GM23338 (cell line): ENCODE measurements at regions not wholly inside any gene's neighbourhood (a gene's known extent, or its start where the extent isn't known, plus 50 kb on each side); places are given as distances from the start of the nearest gene placed in this dataset.

Experiments used
- ATAC-seq: fragments of 200-7000 bp; cut with Tn5 transposase; 3 replicates; pipeline ENCODE4 v1.9.1; 2020
- DNase-seq: peaks from one replicate; pipeline ENCODE4 v3.0.0-alpha.2; 2015; ENCODE audit warnings: low spot score
- H2AFZ ChIP-seq: fragments of 200-600 bp; sonication (generic); 2 replicates; pipeline ENCODE4 v1.8.0; 2016; ENCODE audit warnings: antibody characterized with exemption, mild to moderate bottlenecking, moderate library complexity
- H3F3A ChIP-seq: fragments of 200-600 bp; sonication (generic); replicated peaks from 2 replicates; pipeline ENCODE4 v1.8.0; 2017; ENCODE audit warnings: antibody characterized with exemption, mixed run types, low read depth
- H3K27ac ChIP-seq: fragments of 200-600 bp; sonication (generic); 2 replicates; pipeline ENCODE4 v1.6.1; 2016; ENCODE audit warnings: low read depth
- H3K27me3 ChIP-seq: fragments of 200-600 bp; sonication (generic); 2 replicates; pipeline ENCODE4 v1.8.0; 2016; ENCODE audit warnings: mild to moderate bottlenecking, mixed run types, moderate library complexity; ENCODE audit not compliant: insufficient read depth
- H3K36me3 ChIP-seq: fragments of 200-600 bp; sonication (generic); 2 replicates; pipeline ENCODE4 v1.8.0; 2016; ENCODE audit warnings: mild to moderate bottlenecking; ENCODE audit not compliant: insufficient read depth
- H3K4me1 ChIP-seq: fragments of 200-600 bp; sonication (generic); 2 replicates; pipeline ENCODE4 v1.8.0; 2016; ENCODE audit warnings: mild to moderate bottlenecking, moderate library complexity; ENCODE audit not compliant: insufficient read depth
- H3K4me2 ChIP-seq: fragments of 200-600 bp; sonication (generic); 2 replicates; pipeline ENCODE4 v1.7.1; 2017; ENCODE audit warnings: mixed run types
- H3K4me3 ChIP-seq: fragments of 200-600 bp; sonication (generic); 2 replicates; pipeline ENCODE4 v1.6.1; 2016; ENCODE audit warnings: mixed run types
- H3K79me2 ChIP-seq: fragments of 200-600 bp; sonication (generic); replicated peaks from 2 replicates; pipeline ENCODE4 v1.8.0; 2017; ENCODE audit warnings: mild to moderate bottlenecking; ENCODE audit not compliant: insufficient read depth
- H3K9me2 ChIP-seq: fragments of 200-600 bp; sonication (generic); 2 replicates; pipeline ENCODE4 v1.8.0; 2017; ENCODE audit not compliant: insufficient read depth
- H4K20me1 ChIP-seq: fragments of 200-600 bp; sonication (generic); replicated peaks from 2 replicates; pipeline ENCODE4 v1.8.0; 2017; ENCODE audit warnings: mild to moderate bottlenecking; ENCODE audit not compliant: insufficient read depth
- H3K27ac Mint-ChIP-seq: 2 replicates; pipeline ENCODE4 v1.8.0; 2020; ENCODE audit warnings: inconsistent platforms, mild to moderate bottlenecking, moderate library complexity, mixed read lengths
- H3K27me3 Mint-ChIP-seq: 3 replicates; pipeline ENCODE4 v1.8.0; 2022; ENCODE audit warnings: low read depth, mild to moderate bottlenecking, moderate library complexity, mixed read lengths, inconsistent platforms; ENCODE audit not compliant: insufficient read depth, poor library complexity
- H3K36me3 Mint-ChIP-seq: 3 replicates; pipeline ENCODE4 v1.8.0; 2021; ENCODE audit warnings: low read depth, mild to moderate bottlenecking, inconsistent platforms, moderate library complexity, mixed read lengths
- H3K4me1 Mint-ChIP-seq: 3 replicates; pipeline ENCODE4 v1.8.0; 2020; ENCODE audit warnings: mild to moderate bottlenecking, inconsistent platforms, mixed read lengths
- H3K4me3 Mint-ChIP-seq: 3 replicates; pipeline ENCODE4 v1.8.0; 2021; ENCODE audit warnings: moderate library complexity, mild to moderate bottlenecking, inconsistent platforms, mixed read lengths
- H3K9me3 Mint-ChIP-seq: 3 replicates; pipeline ENCODE4 v1.8.0; 2020; ENCODE audit warnings: moderate library complexity, mild to moderate bottlenecking, inconsistent platforms, mixed read lengths
- CTCF ChIP-seq, 2 experiments: fragments of 200-600 bp in 1 of 2; sonication (generic) in 1 of 2; conservative IDR thresholded peaks; 2 replicates each; pipeline versions ENCODE4 v1.5.1 to v1.6.1; 2016 to 2017; ENCODE audit warnings: antibody characterized with exemption in 2 of 2, low read depth in 2 of 2, mild to moderate bottlenecking in 2 of 2, moderate library complexity in 1 of 2
- ETS1 ChIP-seq: IDR thresholded peaks from 2 replicates; pipeline ENCODE4 v1.6.1; 2016; ENCODE audit warnings: antibody characterized with exemption
- EZH2phosphoT487 ChIP-seq: fragments of 200-600 bp; sonication (generic); IDR thresholded peaks from one replicate; pipeline ENCODE4 v1.8.1; 2018; ENCODE audit warnings: antibody characterized with exemption; ENCODE audit not compliant: unreplicated experiment
- JUNB ChIP-seq: IDR thresholded peaks from one replicate; pipeline ENCODE4 v1.6.1; 2016; ENCODE audit warnings: antibody characterized with exemption; ENCODE audit not compliant: unreplicated experiment
- POLR2AphosphoS5 ChIP-seq: IDR thresholded peaks from 2 replicates; pipeline ENCODE4 v1.6.1; 2016; ENCODE audit warnings: antibody characterized with exemption, low read depth
- STAT1 ChIP-seq: IDR thresholded peaks from one replicate; pipeline ENCODE4 v1.6.1; 2016; ENCODE audit warnings: antibody characterized with exemption; ENCODE audit not compliant: unreplicated experiment
- ZNF462 ChIP-seq: fragments of 250-450 bp; sonication (Bioruptor Pico); IDR thresholded peaks from 2 replicates; pipeline ENCODE4 v1.5.0; 2020; ENCODE audit warnings: mild to moderate bottlenecking, moderate library complexity

GRCh38 chr6:91079969-91080368 lies 493.1 kb upstream of the MAP3K7 start:
- Histone ChIP-seq H2AFZ (no peak overlapping the region), H3K4me2 (no peak overlapping the region), H3F3A (no peaks in the 10 kb centered on the region), H3K4me1 (peaks cover 12% of the 10 kb centered on the region), H3K9me2 (no peaks in the 10 kb centered on the region), H3K4me3 (no peak overlapping the region), H3K27me3 (no peaks in the 10 kb centered on the region), H3K79me2 (no peaks in the 10 kb centered on the region), H3K36me3 (no peaks in the 10 kb centered on the region), H4K20me1 (no peaks in the 10 kb centered on the region), H3K27ac (no peak overlapping the region)
- no peaks in the 10 kb centered on the region for H3K36me3 Mint-ChIP-seq
- H3K27me3 Mint-ChIP-seq = peaks cover 2% of the 10 kb centered on the region
- ATAC-seq = peak; percentile 49
- no peak overlapping the region for H3K4me3 Mint-ChIP-seq
- H3K4me1 Mint-ChIP-seq = peaks cover 22% of the 10 kb centered on the region; the same call in 2 of the 3 replicates
- H3K9me3 Mint-ChIP-seq = no peaks in the 10 kb centered on the region
- DNase-seq = peak; percentile 28
- TF ChIP-seq JUNB (no peak), STAT1 (no peak), POLR2AphosphoS5 (no peak), ETS1 (no peak), ZNF462 (no peak), EZH2phosphoT487 (no peak), CTCF (conservative IDR thresholded peaks at IDR 0.05; ENCODE audit: low read depth in 2 of 2) (peak; percentile 16 to 45; a peak in 3 of 4 replicates)
- 0 out of 2 replicates have a peak overlapping the region, but pooled peaks have one; percentile 68 for H3K27ac Mint-ChIP-seq
